Activated T-cell treated with anti-CD3 and anti-CD28 coated beads for 4 hours (primary cell): ENCODE measurements at regions not wholly inside any gene's neighbourhood (a gene's known extent, or its start where the extent isn't known, plus 50 kb on each side); places are given as distances from the start of the nearest gene placed in this dataset.
"Not testable (repeated sequence)": the region's sequence is repeated elsewhere in the genome, so short reads cannot be mapped to it uniquely, and the experiment has no call there.

Experiments used
- DNase-seq: peaks from one replicate; pipeline ENCODE4 v3.0.0-alpha.2; 2020

GRCh38 chr5:159543326-159543725 is 213.0 kb upstream of the IL12B start:
- DNase-seq = no peak

GRCh38 chr5:159545156-159545555 is 214.9 kb upstream of the IL12B start:
- no peak for DNase-seq

DNA sequence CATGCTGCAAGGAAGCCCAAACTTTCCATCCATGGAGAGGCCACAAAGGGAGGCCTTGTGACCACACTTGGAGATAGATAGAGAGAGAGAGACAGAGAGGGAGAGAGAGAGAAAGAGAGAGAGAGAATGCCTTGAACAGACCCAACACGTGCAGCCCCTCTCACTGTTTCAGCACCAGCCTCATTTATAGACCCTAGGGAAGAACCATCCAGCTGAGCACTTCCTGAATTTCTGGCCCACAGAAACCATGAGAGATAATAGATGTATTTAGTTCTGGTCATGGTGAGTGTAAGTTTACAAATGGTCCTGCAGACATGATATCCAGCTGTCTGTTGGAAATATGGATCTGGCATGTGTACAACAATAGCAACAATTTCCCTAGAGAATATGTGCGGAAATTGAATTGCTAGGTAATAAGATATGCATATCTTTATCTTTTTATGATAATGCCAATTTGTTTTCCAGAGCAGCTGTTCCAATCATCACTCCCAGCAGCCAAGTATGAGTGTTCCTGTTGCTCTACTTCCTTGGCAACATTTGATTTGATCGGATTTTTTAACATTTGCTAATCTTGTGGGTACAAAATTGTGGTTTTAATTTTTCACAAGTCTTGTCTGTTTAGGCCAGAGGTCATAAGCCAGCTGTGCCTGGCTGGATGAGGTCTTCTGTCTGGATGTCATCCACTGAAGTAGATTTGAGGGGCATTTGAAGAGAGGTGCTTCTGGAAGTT is 217.3 kb upstream of the IL12B start:
- no peak for DNase-seq

GRCh38 chr5:159548517-159548916 is 218.2 kb upstream of the IL12B start:
- DNase-seq = no peak

DNA sequence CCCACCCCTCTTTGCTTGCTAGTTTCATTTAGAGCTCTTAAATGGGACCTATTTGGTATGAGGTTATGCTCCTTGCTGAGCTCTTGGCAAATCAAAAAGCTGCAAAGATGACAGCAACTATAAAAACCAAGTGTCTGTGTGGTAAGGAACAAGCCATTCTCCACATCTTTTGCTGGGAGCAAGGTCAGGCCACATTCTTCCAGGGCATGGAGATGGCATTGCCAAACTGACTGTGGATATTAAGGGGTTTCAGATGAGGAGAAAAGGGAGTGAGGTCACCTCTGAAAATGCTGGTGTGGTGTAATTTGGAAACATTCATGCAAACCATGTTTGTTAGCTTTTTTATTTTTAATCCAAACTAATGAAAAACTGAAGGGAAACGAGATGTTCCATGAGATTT is 218.8 kb upstream of the IL12B start:
- DNase-seq = no peak

DNA sequence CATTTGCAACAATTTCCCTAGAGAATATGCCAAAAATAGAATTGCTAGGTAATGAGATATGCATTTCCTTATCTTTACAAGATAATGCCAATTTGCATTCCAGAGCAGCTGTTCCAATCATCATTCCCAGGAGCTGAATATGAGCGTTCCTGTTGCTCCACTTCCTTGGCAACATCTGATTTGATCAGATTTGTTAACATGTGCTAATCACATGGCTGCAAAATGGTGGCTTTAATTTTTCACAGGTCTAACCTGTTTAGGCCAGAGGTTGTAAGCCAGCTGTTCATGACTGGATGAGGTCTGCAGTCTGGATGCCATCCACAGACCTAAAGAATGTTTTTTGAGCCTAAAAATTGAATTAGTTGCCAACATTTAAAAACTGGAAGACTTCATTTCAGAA is 220.7 kb upstream of the IL12B start:
- no peak for DNase-seq

GRCh38 chr5:159552751-159553150 is 222.5 kb upstream of the IL12B start:
- DNase-seq = no peak

DNA sequence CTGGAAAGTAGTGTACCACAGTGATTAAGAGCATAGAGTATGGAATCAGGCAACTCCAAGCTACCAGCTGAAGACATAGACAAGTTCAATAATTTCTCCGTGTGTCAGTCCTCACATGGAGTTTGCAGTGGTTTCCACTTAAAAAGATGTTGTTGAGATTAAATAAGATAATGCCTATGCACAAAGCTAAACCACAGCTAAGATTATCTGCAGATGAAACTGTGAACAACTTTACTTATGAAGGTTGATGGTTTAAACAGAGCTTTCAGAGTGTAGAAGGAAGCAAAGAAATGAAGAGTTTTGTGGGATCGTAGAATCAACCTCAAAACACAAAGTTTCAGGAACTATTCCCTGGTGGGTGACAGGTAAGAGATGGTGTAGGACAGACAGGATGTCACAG is 223.5 kb upstream of the IL12B start:
- DNase-seq = no peak

GRCh38 chr5:159555084-159555483 is 224.8 kb upstream of the IL12B start:
- no peak for DNase-seq

- no peak for DNase-seq
Measured at GRCh38 chr5:159559337-159559736, 229.1 kb upstream of the IL12B start.

- no peak for DNase-seq
Measured at GRCh38 chr5:159560088-159560487, 229.8 kb upstream of the IL12B start.

DNA sequence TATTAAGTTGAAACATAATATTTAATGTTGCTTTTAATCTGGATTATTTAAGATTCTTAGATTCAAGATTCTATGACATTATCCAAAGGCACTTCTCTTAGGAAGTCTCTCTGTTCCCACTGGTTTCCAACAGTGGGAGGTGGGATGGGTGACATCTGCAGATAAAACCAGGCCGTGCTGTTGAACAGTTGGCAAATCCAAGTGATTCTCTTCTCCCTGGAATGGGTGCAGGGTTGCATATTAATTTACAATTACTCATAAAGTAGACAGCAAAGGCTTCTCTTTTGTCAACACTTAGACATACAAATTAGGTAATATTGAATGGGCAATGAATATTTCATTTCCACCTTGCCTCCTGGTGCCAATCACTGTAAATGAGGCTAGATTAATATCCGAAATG is 233.7 kb upstream of the IL12B start:
- no peak for DNase-seq

DNA sequence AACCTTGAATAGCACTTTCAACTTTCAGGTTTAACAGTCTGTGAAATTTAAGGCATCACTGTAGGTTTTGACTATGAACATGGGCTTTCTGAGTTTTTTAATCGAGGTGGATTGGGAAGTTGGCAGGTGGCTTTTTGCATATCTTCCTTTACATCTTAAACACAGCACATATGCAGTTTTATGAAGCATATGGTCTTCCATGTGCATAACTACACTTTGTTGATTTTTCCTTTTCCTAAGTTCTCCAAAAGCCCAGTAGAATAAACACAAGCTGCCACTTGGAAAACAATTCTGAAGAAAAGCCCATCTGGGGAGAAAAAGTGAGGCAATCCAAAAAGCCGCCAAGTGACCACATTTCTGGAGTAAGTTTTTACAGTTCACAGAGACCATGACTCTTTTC is 236.5 kb upstream of the IL12B start:
- no peak for DNase-seq

DNA sequence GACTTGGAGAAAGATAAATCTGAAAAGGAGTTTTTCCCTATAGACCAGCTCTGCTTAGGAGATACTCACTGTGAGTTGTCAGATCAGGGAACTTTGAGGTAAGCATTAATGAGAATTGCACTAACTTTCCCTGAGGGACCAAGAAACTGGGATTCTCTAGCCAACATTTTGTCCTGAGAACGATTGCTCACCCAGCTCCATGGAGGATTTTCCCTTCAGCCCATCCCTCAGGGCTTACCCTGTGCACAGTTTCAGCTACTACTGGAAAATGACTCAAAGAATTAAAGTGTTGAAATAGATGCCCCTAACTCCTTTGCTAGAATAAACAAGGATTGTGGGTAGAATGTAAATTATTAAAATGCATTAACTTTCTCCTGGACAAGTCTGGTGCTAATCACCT is 237.2 kb upstream of the IL12B start:
- no peak for DNase-seq

DNA sequence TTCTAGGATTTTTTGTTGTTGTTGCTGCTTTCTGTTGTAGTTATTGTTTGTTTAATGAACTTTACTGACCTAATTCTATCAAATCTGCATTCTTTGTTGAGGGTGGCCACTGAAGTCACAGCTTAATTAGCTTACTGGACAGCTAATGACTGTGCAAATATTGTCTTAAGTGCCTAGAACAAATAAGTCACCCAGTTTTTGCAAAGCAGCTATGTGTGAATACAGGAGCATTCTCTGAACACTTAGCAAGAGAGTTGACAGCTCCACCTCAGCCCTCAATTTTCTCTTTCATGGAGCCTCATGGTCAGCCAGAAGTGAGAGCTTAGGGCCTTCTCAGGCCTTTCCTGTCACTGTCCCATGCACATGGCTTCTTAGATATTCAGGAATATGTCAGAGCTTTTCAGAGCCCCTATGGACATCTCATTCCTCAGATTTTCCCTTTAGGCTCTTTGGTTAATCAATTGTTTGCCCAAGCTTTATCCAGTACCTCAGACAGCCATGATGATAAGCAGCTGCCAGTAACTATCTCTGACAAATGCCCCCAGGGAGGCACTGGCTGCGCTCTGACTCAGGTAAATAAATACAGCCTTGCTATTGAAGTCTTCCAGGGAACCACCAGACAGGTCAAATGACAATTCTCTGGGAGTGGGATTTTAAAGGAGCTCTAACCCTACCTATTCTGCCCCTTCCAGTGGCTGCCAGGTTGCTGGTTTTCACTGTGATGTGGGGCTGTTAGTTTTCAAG is 241.4 kb upstream of the IL12B start:
- no peak for DNase-seq

DNA sequence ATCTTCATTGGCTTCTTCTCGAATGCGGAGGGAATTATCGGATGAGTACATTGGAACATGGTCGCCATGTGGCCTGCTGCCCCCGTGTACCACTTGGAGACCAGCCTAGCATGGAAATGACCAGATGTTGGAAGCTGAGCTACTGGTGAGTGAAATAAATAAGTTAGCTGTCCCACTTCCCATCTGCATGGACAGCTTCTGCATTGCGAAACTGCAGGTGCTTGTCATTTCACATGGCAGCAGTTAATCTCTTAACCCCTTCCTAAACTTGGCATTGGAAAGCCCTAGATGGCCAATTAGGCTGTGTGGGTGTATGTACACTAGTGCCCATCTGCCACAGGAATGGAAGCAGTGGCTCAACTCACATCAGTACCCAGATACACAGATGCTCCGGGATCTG is 246.6 kb upstream of the IL12B start:
- DNase-seq = no peak

GRCh38 chr5:159581502-159582249 is 251.4 kb upstream of the IL12B start:
- DNase-seq = no peak

GRCh38 chr5:159582756-159583541 is 252.7 kb upstream of the IL12B start:
- DNase-seq = no peak

DNA sequence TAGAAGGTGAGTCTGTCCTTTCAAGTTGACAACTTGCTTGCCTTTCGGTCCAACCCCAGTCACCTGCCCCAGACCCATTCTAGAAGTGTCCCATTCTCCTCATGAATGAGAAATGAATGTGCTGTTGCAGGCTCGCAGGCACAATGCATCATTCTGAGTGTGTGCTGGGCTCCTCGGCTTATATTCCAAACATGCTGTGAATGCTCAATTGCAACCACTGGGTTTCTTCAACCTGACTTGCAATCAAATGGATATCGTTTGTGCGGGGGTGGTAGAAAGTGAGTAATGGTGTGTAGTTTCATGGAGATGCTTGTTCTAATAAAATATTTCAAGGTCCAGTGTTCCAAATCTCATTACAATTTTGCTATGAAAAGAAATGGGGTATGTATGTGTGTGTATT is 256.6 kb upstream of the IL12B start:
- DNase-seq = no peak

DNA sequence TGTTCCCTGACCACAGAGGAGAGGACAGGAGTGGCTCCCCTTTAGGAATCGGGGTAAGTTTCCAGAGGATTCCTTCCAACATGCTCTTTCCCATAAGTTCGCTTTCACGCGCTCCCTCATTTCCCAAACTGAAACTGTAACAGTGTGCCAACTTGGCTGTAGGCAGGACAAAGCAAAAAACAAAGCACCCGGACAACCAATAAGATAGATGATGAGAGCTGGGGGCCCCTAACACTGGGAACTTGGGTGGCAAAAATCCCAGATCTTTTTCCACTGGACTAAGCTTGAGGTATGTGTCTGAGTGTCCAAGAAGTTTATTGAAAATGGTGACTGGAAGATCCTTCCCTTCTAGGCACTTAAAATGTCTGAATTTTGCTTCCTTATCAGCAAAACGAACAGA is 258.7 kb upstream of the IL12B start:
- DNase-seq = no peak

DNA sequence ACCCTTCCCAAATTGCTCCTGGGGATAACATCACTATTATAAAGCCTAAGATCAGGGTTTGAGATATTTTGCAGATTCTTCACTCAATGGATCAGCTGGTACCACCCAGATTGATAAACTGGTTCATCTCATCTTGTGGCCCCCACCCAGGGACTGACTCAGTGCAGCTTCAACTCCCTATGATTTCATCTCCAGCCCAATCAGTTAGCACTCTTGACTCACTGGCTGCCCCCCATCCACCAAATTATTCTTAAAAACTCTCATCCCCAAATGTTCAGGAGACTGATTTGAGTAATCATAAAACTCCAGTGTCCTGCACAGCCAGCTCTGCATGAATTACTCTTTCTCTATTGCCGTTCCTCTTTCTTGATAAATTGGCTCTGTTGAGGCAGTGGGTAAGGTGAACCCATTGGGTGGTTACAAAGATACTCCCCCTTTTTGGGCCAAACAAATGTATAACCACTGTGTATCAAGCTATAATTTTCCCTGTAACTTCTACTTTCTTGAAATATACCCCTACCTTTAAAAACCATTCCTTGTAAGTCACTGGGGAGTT is 263.3 kb upstream of the IL12B start:
- no peak for DNase-seq

DNA sequence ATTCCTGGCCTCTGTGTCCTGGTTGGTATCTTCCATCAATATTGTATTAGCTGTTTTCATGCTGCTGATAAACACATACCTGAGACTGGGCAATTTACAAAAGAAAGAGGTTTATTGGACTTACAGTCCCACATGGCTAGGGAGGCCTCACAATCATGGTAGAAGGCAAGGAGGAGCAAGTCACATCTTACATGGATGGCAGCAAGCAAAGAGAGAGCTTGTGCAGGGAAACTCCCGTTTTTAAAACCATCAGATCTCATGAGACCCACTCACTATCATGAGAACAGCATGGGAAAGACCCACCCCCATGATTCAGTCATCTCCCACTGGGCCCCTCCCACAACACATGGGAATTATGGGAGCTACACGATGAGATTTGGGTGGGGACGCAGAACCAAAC is 265.3 kb upstream of the IL12B start:
- DNase-seq = not testable (repeated sequence)

GRCh38 chr5:159601216-159601615 is 270.9 kb upstream of the IL12B start:
- no peak for DNase-seq
